EH (cell line): ENCODE measurements at regions not wholly inside any gene's neighbourhood (a gene's known extent, or its start where the extent isn't known, plus 50 kb on each side); places are given as distances from the start of the nearest gene placed in this dataset.
"Not testable (repeated sequence)": the region's sequence is repeated elsewhere in the genome, so short reads cannot be mapped to it uniquely, and the experiment has no call there.

ENCODE experiments used
- DNase-seq: peaks from one replicate; pipeline ENCODE4 v3.0.0-alpha.2; 2015; ENCODE audit warnings: low read depth

- no peak for DNase-seq
Measured at GRCh38 chr9:82382887-82383616, 394.5 kb downstream of the SPATA31D1 start.

- no peak for DNase-seq
Measured at GRCh38 chr9:82385633-82386032, 397.1 kb downstream of the SPATA31D1 start.

DNA sequence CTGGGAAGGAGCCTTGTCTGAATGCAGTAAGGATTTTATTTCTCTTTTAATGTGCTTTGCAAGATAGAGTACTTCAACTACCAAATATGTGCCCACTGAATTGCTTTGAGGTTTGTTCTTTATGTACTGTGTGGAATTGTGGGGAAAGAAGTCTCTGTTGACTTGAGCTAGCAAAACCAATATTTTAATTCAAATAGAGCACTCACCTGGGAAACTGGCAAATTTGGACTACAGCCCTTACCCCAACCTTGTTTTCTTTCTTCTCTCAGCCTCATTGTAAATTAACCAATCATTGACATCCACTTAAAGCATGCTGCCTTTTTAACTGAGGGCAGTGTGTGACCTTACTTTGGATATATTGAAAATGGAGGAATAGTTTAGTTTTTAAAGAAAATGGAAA is 409.0 kb downstream of the SPATA31D1 start:
- no peak for DNase-seq

- DNase-seq = peak; percentile 36
Measured at GRCh38 chr9:82404196-82404870, 415.8 kb downstream of the SPATA31D1 start.

GRCh38 chr9:82404881-82405280 is 416.3 kb downstream of the SPATA31D1 start:
- DNase-seq = peak; percentile 3

GRCh38 chr9:82406456-82407085 is 418.0 kb downstream of the SPATA31D1 start:
- DNase-seq = no peak

- DNase-seq = peak; percentile 4
Measured at GRCh38 chr9:82410306-82410705, 421.7 kb downstream of the SPATA31D1 start.

DNA sequence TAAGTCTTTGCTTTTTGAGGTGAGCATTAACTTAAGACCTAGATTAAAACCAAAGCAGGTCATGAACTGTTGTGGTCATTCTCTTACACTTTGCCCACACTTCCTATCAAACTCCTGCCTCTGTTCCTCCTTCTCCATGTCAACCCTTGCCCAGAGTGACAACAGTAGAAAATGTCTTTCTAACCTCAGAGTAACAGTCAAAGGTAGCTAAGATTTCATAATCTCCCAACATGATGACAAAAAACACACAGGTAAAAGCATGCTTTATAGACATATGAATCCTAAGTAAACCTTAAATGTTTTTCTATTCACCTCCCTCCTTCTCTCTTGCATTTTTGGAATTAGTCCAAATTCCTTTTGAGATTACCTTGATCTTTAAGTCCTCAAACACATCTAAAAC is 422.3 kb downstream of the SPATA31D1 start:
- no peak for DNase-seq

GRCh38 chr9:82412586-82413305 is 424.2 kb downstream of the SPATA31D1 start:
- DNase-seq = no peak

GRCh38 chr9:82417501-82417900 is 428.9 kb downstream of the SPATA31D1 start:
- no peak for DNase-seq

GRCh38 chr9:82418334-82418733 is 429.8 kb downstream of the SPATA31D1 start:
- DNase-seq = no peak

DNA sequence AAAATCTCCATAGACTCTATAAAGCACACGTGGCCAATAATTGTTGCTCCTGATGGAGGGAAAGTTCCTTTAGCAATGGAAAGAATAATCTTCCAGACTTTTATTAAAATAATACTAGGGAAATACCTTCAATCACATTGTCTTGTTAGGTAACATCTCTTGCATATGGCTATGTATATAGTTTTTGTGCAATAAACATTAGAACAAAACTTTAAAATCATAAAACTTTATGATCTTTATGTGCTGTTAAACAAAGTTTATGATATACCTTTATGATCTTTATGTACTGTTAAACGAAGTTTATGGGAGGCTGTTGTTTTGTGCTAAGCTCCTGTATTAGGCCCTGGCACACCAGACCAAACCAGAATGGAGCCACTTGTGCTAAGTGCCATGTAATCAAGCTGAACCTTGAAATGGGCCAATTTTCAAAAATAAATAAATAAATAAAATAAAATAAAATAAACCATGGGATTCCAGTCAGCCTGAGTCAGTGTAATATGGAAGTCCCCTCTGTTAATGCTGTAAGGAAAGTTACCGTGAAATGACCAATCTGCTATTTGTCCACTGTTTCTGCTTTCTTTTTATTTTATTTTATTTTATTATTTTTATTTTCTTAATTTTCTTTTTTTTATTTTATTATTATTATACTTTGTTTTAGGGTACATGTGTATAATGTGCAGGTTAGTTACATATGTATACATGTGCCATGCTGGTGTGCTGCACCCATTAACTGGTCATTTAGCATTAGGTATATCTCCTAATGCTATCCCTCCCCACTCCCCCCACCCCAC is 431.3 kb downstream of the SPATA31D1 start:
- DNase-seq = no peak

DNA sequence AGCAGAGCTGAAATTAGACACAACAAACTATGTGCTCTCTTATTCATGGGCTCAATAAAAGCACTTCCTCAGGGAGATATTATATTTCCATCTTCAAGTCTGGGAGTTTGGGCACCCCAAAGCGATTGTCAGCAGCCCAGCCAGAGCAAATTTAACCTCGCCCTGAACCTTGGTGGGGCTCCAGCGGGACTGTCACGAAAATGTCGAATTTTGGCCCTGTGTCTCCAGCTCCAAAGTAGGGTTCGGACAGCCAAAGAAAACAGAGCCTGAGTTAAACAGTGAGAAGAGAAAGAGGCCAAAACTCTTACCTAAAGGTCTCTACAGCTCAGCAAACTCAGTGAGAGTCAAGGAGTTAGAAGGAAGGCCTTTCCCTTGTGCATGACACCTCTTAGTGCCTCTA is 432.9 kb downstream of the SPATA31D1 start:
- DNase-seq = no peak

DNA sequence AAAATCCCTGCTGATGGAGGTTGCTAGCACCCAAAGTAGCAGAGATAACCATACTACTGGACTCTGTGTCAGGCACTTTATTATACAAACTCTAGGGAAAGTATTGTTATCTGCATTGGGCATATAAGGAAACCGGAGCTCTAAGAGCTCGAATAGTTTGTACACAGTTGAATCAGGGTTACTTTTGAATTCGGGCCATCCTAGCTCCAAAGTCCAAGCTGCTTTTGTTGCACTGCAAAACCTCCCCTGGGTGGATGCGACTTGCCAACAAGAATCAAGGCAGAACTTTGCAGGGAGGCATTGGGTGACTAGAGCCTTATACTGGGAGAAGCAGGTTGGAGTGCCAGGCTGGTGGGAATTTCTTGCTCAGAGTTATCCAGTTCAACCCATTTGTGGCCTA is 435.1 kb downstream of the SPATA31D1 start:
- no peak for DNase-seq

DNA sequence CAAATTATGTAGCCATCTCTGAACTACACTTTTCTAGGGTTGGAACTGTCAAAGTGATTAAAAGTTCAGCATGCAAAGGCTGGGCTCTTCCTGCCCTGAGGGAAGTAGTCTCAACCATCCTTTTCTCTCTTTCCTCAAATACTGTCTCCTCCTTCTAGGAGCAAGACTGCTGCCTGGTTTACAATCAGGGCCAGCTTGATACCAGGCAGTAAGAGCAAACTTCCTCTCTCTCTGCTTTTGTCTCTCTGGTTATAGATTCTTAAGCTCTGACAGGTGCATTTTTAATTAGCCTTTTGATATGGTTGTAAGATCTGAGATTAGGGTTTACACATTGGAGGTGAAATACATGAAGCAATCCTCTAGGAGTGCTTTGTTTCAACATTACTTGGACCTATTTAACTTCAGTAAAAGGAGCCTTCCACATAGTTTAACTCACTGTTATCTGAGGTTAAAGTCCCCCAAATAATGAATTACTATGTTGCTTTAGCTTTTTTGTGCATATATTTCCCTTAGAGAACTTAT is 436.1 kb downstream of the SPATA31D1 start:
- DNase-seq = no peak

DNA sequence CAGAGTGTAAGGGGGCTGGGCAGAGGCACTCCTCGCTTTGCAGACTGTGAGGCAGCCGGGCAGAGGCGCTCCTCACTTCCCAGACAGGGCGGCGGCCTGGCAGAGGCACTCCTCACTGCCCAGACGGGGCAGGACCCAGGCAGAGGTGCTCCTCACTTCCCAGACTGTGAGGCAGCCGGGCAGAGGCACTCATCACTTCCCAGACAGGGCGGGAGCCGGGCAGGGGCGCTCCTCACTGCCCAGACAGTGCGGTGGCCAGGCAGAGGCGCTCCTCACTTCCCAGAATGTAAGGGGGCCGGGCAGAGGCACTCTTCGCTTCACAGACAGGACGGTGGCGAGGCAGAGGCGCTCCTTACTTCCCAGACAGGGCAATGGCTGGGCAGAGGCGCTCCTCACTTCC is 442.5 kb downstream of the SPATA31D1 start:
- DNase-seq = no peak

DNA sequence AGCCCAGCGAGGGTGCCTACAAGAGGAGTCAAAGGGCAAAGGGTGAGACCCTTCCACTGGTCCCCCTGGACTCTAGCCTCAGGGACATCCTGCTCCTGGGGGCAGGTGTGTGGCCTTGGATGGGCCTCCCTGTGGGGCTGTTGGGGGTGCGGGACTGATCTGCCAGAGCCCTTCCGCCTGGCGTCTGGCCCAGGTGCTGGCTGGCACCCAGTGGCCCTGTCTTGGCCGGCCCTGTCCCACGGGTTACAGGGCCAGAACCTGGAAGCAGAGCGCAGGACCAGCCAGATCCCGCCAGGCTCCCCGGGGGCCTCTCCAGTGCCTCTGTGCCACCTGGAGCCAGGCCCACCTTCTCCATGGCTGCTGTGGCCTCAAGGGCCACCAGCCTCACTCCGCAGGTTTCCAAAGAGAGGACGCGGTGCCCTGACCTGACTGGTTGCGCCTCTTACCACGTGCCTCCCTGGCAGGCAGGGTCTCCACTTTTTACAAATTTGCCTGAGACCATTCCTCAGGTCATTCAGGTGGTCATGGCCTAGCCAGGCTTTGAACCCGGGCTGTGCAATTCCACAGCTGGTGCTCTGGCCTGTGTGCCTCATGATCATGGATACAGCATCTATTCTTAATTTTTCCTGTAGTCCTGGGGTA is 444.8 kb downstream of the SPATA31D1 start:
- not testable (repeated sequence) for DNase-seq

DNA sequence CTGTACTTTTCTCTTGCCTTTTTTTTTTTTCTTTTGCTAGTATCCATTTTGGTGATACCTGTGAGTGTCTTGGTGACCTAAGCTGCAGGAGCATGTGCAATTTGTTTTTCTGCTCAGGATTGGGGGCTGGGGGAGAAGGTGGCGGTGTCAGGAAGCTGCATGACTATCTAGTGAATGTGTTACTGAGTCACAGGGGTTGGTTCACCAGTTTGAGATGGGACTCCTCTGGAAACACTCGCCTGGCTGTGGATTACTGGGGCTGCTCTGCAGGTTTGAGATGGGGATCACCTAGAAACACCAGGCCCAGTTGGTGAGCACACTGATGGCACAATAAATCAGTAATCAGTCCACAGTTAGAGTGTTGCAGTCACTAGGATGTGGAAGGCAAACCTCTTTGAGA is 447.9 kb downstream of the SPATA31D1 start:
- peak; percentile 43 for DNase-seq

DNA sequence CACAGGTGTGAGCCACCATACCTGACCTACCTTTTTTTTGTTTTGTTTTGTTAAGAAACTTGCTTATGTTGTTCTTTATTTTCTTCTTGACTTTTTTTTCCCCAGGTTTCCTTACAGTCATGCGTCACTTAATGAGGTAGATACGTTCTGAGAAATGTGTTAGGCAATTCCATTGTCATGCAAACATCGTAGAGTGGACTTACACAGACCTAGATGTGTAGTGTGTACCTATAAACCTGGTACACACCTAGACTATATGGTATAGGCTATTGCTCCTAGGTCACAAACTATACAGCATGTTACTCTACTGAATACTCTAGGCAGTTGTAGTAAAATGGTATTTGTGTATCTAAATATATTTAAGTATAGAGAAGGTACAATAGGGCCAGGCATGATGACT is 448.6 kb downstream of the SPATA31D1 start:
- DNase-seq = not testable (repeated sequence)

GRCh38 chr9:82438581-82438980 is 450.0 kb downstream of the SPATA31D1 start:
- DNase-seq = no peak

GRCh38 chr9:82443312-82443711 is 454.7 kb downstream of the SPATA31D1 start:
- DNase-seq = no peak
